GM12892 (cell line): ENCODE measurements at regions not wholly inside any gene's neighbourhood (a gene's known extent, or its start where the extent isn't known, plus 50 kb on each side); places are given as distances from the start of the nearest gene placed in this dataset.

Experiments used
- POLR2A ChIP-seq: IDR thresholded peaks from 2 replicates; pipeline ENCODE4 v1.6.1; 2011; ENCODE audit warnings: low read depth, low read length, control low read depth
- POLR2AphosphoS5 ChIP-seq: IDR thresholded peaks from 2 replicates; pipeline ENCODE4 v1.6.1; 2011; ENCODE audit warnings: low read depth, low read length, control low read depth
- TAF1 ChIP-seq: IDR thresholded peaks from 2 replicates; pipeline ENCODE4 v1.6.1; 2011; ENCODE audit warnings: low read depth, mild to moderate bottlenecking, control low read depth, low read length, borderline replicate concordance

GRCh38 chr7:4428526-4428925 lies 253.6 kb upstream of the FOXK1 start:
- TF ChIP-seq POLR2A, result no peak
- TF ChIP-seq TAF1, result no peak
- no peak for TF ChIP-seq POLR2AphosphoS5
